ENCODE measurements at regions not wholly inside any gene's neighbourhood (a gene's known extent, or its start where the extent isn't known, plus 50 kb on each side); places are given as distances from the start of the nearest gene placed in this dataset.

GRCh38 chr10:131448171-131448570 is 136.7 kb upstream of the TCERG1L start:
- TF ChIP-seq EZH2 (IDR thresholded peaks at IDR 0.05; ENCODE audit: borderline replicate concordance): no peak
- no peak for TF ChIP-seq CTCF (IDR thresholded peaks at IDR 0.05; ENCODE audit: poor library complexity)
